GM23338 (cell line): ENCODE measurements at regions not wholly inside any gene's neighbourhood (a gene's known extent, or its start where the extent isn't known, plus 50 kb on each side); places are given as distances from the start of the nearest gene placed in this dataset.

ENCODE experiments used
- ATAC-seq: fragments of 200-7000 bp; cut with Tn5 transposase; 3 replicates; pipeline ENCODE4 v1.9.1; 2020
- DNase-seq: peaks from one replicate; pipeline ENCODE4 v3.0.0-alpha.2; 2015; ENCODE audit warnings: low spot score
- H2AFZ ChIP-seq: fragments of 200-600 bp; sonication (generic); 2 replicates; pipeline ENCODE4 v1.8.0; 2016; ENCODE audit warnings: antibody characterized with exemption, mild to moderate bottlenecking, moderate library complexity
- H3F3A ChIP-seq: fragments of 200-600 bp; sonication (generic); replicated peaks from 2 replicates; pipeline ENCODE4 v1.8.0; 2017; ENCODE audit warnings: antibody characterized with exemption, mixed run types, low read depth
- H3K27ac ChIP-seq: fragments of 200-600 bp; sonication (generic); 2 replicates; pipeline ENCODE4 v1.6.1; 2016; ENCODE audit warnings: low read depth
- H3K27me3 ChIP-seq: fragments of 200-600 bp; sonication (generic); 2 replicates; pipeline ENCODE4 v1.8.0; 2016; ENCODE audit warnings: mild to moderate bottlenecking, mixed run types, moderate library complexity; ENCODE audit not compliant: insufficient read depth
- H3K36me3 ChIP-seq: fragments of 200-600 bp; sonication (generic); 2 replicates; pipeline ENCODE4 v1.8.0; 2016; ENCODE audit warnings: mild to moderate bottlenecking; ENCODE audit not compliant: insufficient read depth
- H3K4me1 ChIP-seq: fragments of 200-600 bp; sonication (generic); 2 replicates; pipeline ENCODE4 v1.8.0; 2016; ENCODE audit warnings: mild to moderate bottlenecking, moderate library complexity; ENCODE audit not compliant: insufficient read depth
- H3K4me2 ChIP-seq: fragments of 200-600 bp; sonication (generic); 2 replicates; pipeline ENCODE4 v1.7.1; 2017; ENCODE audit warnings: mixed run types
- H3K4me3 ChIP-seq: fragments of 200-600 bp; sonication (generic); 2 replicates; pipeline ENCODE4 v1.6.1; 2016; ENCODE audit warnings: mixed run types
- H3K79me2 ChIP-seq: fragments of 200-600 bp; sonication (generic); replicated peaks from 2 replicates; pipeline ENCODE4 v1.8.0; 2017; ENCODE audit warnings: mild to moderate bottlenecking; ENCODE audit not compliant: insufficient read depth
- H3K9me2 ChIP-seq: fragments of 200-600 bp; sonication (generic); 2 replicates; pipeline ENCODE4 v1.8.0; 2017; ENCODE audit not compliant: insufficient read depth
- H4K20me1 ChIP-seq: fragments of 200-600 bp; sonication (generic); replicated peaks from 2 replicates; pipeline ENCODE4 v1.8.0; 2017; ENCODE audit warnings: mild to moderate bottlenecking; ENCODE audit not compliant: insufficient read depth
- H3K27ac Mint-ChIP-seq: 2 replicates; pipeline ENCODE4 v1.8.0; 2020; ENCODE audit warnings: inconsistent platforms, mild to moderate bottlenecking, moderate library complexity, mixed read lengths
- H3K27me3 Mint-ChIP-seq: 3 replicates; pipeline ENCODE4 v1.8.0; 2022; ENCODE audit warnings: low read depth, mild to moderate bottlenecking, moderate library complexity, mixed read lengths, inconsistent platforms; ENCODE audit not compliant: insufficient read depth, poor library complexity
- H3K36me3 Mint-ChIP-seq: 3 replicates; pipeline ENCODE4 v1.8.0; 2021; ENCODE audit warnings: low read depth, mild to moderate bottlenecking, inconsistent platforms, moderate library complexity, mixed read lengths
- H3K4me1 Mint-ChIP-seq: 3 replicates; pipeline ENCODE4 v1.8.0; 2020; ENCODE audit warnings: mild to moderate bottlenecking, inconsistent platforms, mixed read lengths
- H3K4me3 Mint-ChIP-seq: 3 replicates; pipeline ENCODE4 v1.8.0; 2021; ENCODE audit warnings: moderate library complexity, mild to moderate bottlenecking, inconsistent platforms, mixed read lengths
- H3K9me3 Mint-ChIP-seq: 3 replicates; pipeline ENCODE4 v1.8.0; 2020; ENCODE audit warnings: moderate library complexity, mild to moderate bottlenecking, inconsistent platforms, mixed read lengths
- CREB1 ChIP-seq: fragments of 250-450 bp; sonication (Bioruptor Pico); IDR thresholded peaks from 2 replicates; pipeline ENCODE4 v1.5.0; 2020; ENCODE audit warnings: low read depth, mild to moderate bottlenecking, moderate library complexity
- CTCF ChIP-seq, 2 experiments: fragments of 200-600 bp in 1 of 2; sonication (generic) in 1 of 2; conservative IDR thresholded peaks; 2 replicates each; pipeline versions ENCODE4 v1.5.1 to v1.6.1; 2016 to 2017; ENCODE audit warnings: antibody characterized with exemption in 2 of 2, low read depth in 2 of 2, mild to moderate bottlenecking in 2 of 2, moderate library complexity in 1 of 2
- EZH2 ChIP-seq: fragments of 200-600 bp; sonication (generic); IDR thresholded peaks from one replicate; pipeline ENCODE4 v1.8.0; 2017; ENCODE audit warnings: antibody characterized with exemption, mild to moderate bottlenecking, low read depth; ENCODE audit not compliant: unreplicated experiment
- EZH2phosphoT487 ChIP-seq: fragments of 200-600 bp; sonication (generic); IDR thresholded peaks from one replicate; pipeline ENCODE4 v1.8.1; 2018; ENCODE audit warnings: antibody characterized with exemption; ENCODE audit not compliant: unreplicated experiment
- JUNB ChIP-seq: IDR thresholded peaks from one replicate; pipeline ENCODE4 v1.6.1; 2016; ENCODE audit warnings: antibody characterized with exemption; ENCODE audit not compliant: unreplicated experiment
- NANOG ChIP-seq: IDR thresholded peaks from 2 replicates; pipeline ENCODE4 v1.6.1; 2016; ENCODE audit warnings: antibody characterized with exemption, borderline replicate concordance
- POLR2AphosphoS5 ChIP-seq: IDR thresholded peaks from 2 replicates; pipeline ENCODE4 v1.6.1; 2016; ENCODE audit warnings: antibody characterized with exemption, low read depth
- REST ChIP-seq: IDR thresholded peaks from one replicate; pipeline ENCODE4 v1.6.1; 2018; ENCODE audit warnings: antibody characterized with exemption; ENCODE audit not compliant: unreplicated experiment
- ZNF114 ChIP-seq: fragments of 250-450 bp; sonication (Bioruptor Pico); IDR thresholded peaks from 2 replicates; pipeline ENCODE4 v1.5.0; 2020; ENCODE audit warnings: mild to moderate bottlenecking, moderate library complexity
- ZNF462 ChIP-seq: fragments of 250-450 bp; sonication (Bioruptor Pico); IDR thresholded peaks from 2 replicates; pipeline ENCODE4 v1.5.0; 2020; ENCODE audit warnings: mild to moderate bottlenecking, moderate library complexity

- Histone ChIP-seq H3K27ac (no peak overlapping the region), H3K79me2 (no peaks in the 10 kb centered on the region), H3F3A (peaks cover 8% of the 10 kb centered on the region; the same call in 1 of the 2 replicates), H3K27me3 (no peaks in the 10 kb centered on the region), H3K4me2 (no peak overlapping the region), H3K9me2 (no peaks in the 10 kb centered on the region), H3K4me3 (no peak overlapping the region), H2AFZ (no peak overlapping the region), H4K20me1 (no peaks in the 10 kb centered on the region), H3K4me1 (peaks cover 67% of the 10 kb centered on the region), H3K36me3 (no peaks in the 10 kb centered on the region)
- H3K27me3 Mint-ChIP-seq = peaks cover 15% of the 10 kb centered on the region
- no peak overlapping the region for H3K27ac Mint-ChIP-seq
- no peak for TF ChIP-seq POLR2AphosphoS5
- no peak for TF ChIP-seq CREB1 (CRISPR knock-in tag)
- TF ChIP-seq CTCF (conservative IDR thresholded peaks at IDR 0.05; ENCODE audit: low read depth in 2 of 2) = no peak
- no peak for TF ChIP-seq EZH2phosphoT487
- no peak for TF ChIP-seq JUNB
- TF ChIP-seq NANOG = no peak
- TF ChIP-seq ZNF114 = no peak
- no peak for TF ChIP-seq REST
- no peak for TF ChIP-seq EZH2
- no peak for TF ChIP-seq ZNF462
- ATAC-seq (no peak), DNase-seq (no peak)
- no peaks in the 10 kb centered on the region for H3K36me3 Mint-ChIP-seq
- no peaks in the 10 kb centered on the region for H3K9me3 Mint-ChIP-seq
- H3K4me3 Mint-ChIP-seq = no peak overlapping the region
- H3K4me1 Mint-ChIP-seq = peaks cover 58% of the 10 kb centered on the region
Measured at GRCh38 chr6:100165442-100165841, 171.4 kb upstream of the MCHR2 start.
